ENCODE measurements at regions not wholly inside any gene's neighbourhood (a gene's known extent, or its start where the extent isn't known, plus 50 kb on each side); places are given as distances from the start of the nearest gene placed in this dataset.

DNA sequence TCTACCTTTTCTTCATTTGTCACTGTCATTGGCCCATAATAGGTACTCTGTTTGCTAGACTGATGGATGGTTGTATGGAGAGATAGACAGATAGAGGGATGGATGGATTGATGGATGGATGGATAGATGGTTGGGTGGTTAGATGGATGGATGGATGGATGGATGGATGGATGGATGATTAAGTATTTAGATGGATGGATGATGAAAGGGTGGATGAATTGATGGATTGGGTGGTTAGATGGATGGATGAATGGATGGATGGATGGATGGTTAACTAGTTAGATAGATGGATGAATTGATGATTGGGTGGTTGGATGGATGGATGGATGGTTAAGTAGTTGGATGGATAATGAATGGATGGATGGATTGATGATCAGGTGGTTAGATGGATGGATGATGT is 334.7 kb upstream of the AUTS2 start:
- Histone ChIP-seq H3K4me2 (ENCODE audit: low read depth, low read length, poor library complexity, severe bottlenecking) (no peak overlapping the region), H3K9ac (ENCODE audit: low read depth, low read length, poor library complexity, severe bottlenecking) (no peak overlapping the region), H3K9me3 (ENCODE audit: insufficient read depth, low read depth, low read length) (no peaks in the 10 kb centered on the region), H3K79me2 (ENCODE audit: insufficient read depth, low read length) (no peaks in the 10 kb centered on the region), H3K36me3 (ENCODE audit: insufficient read depth, low read length) (no peaks in the 10 kb centered on the region), H2AFZ (ENCODE audit: low read length) (no peak overlapping the region), H3F3A (ENCODE audit: low read depth) (no peaks in the 10 kb centered on the region), H3K9me2 (replicated peaks; ENCODE audit: low read depth, low read length) (no peaks in the 10 kb centered on the region), H3K4me3 (ENCODE audit: low read length, poor library complexity, severe bottlenecking) (no peak overlapping the region), H3K4me1 (ENCODE audit: insufficient read depth, low read length, poor library complexity, severe bottlenecking) (no peaks in the 10 kb centered on the region), H3K27me3 (ENCODE audit: insufficient read depth, low read length, poor library complexity, severe bottlenecking) (no peaks in the 10 kb centered on the region), H4K20me1 (ENCODE audit: insufficient read depth, low read length, poor library complexity, severe bottlenecking) (no peaks in the 10 kb centered on the region)
- no peak for TF ChIP-seq EZH2phosphoT487 (IDR thresholded peaks at IDR 0.05; ENCODE audit: borderline replicate concordance)
- TF ChIP-seq, protein P1, sequence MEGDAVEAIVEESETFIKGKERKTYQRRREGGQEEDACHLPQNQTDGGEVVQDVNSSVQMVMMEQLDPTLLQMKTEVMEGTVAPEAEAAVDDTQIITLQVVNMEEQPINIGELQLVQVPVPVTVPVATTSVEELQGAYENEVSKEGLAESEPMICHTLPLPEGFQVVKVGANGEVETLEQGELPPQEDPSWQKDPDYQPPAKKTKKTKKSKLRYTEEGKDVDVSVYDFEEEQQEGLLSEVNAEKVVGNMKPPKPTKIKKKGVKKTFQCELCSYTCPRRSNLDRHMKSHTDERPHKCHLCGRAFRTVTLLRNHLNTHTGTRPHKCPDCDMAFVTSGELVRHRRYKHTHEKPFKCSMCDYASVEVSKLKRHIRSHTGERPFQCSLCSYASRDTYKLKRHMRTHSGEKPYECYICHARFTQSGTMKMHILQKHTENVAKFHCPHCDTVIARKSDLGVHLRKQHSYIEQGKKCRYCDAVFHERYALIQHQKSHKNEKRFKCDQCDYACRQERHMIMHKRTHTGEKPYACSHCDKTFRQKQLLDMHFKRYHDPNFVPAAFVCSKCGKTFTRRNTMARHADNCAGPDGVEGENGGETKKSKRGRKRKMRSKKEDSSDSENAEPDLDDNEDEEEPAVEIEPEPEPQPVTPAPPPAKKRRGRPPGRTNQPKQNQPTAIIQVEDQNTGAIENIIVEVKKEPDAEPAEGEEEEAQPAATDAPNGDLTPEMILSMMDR (conservative IDR thresholded peaks at IDR 0.05; ENCODE audit: low read length) = no peak

DNA sequence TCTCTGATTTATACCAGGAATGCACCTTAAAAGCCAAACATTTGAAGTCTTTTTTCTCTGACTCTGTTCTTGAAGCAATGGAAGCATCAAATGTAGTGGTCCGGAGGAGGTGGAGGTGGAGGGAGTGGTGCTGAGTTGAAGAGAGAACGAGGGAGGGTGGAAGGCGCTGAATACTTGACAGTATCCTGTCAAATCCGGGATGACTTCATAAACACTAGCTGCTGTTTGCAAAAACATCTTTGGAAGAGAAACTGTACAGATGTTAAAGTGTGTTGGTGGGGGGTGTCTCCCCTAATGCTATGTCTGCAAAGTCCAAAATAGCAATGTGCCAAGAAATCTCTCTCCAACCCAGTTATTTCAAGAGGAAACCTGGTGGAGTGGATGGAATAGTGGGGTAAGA is 328.5 kb upstream of the AUTS2 start:
- Histone ChIP-seq H3K79me2 (ENCODE audit: insufficient read depth, low read length) (no peaks in the 10 kb centered on the region), H3K9ac (ENCODE audit: low read depth, low read length, poor library complexity, severe bottlenecking) (no peak overlapping the region), H3K9me2 (replicated peaks; ENCODE audit: low read depth, low read length) (no peaks in the 10 kb centered on the region), H3K27me3 (ENCODE audit: insufficient read depth, low read length, poor library complexity, severe bottlenecking) (no peaks in the 10 kb centered on the region), H3K4me2 (ENCODE audit: low read depth, low read length, poor library complexity, severe bottlenecking) (no peak overlapping the region), H2AFZ (ENCODE audit: low read length) (no peak overlapping the region), H3K9me3 (ENCODE audit: insufficient read depth, low read depth, low read length) (no peaks in the 10 kb centered on the region), H3K4me1 (ENCODE audit: insufficient read depth, low read length, poor library complexity, severe bottlenecking) (no peaks in the 10 kb centered on the region), H3K4me3 (ENCODE audit: low read length, poor library complexity, severe bottlenecking) (no peak overlapping the region), H4K20me1 (ENCODE audit: insufficient read depth, low read length, poor library complexity, severe bottlenecking) (no peaks in the 10 kb centered on the region), H3F3A (ENCODE audit: low read depth) (no peaks in the 10 kb centered on the region), H3K36me3 (ENCODE audit: insufficient read depth, low read length) (no peaks in the 10 kb centered on the region)
- no peak for TF ChIP-seq EZH2phosphoT487 (IDR thresholded peaks at IDR 0.05; ENCODE audit: borderline replicate concordance)
- TF ChIP-seq, protein P1 (conservative IDR thresholded peaks at IDR 0.05; ENCODE audit: low read length) = no peak

DNA sequence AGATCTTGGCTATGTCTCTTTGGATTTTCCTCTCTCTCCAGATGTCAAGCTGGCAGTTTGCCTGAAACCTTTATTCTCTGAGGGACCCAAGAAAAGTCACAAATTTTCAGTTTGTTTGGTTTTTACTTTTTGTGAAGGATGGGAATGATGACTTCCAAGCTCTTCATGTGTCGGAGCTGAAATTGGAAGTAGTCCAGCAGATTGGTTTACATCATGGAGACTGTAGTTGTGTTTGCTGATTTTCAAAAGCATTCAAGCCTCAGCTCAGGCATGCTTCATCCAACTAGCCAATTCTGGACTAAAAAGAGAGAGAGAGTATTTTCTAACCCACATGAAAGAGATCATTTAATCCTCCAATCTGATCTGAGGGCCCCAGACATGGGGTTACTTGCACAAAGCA is 326.2 kb upstream of the AUTS2 start:
- Histone ChIP-seq H2AFZ (ENCODE audit: low read length) (no peak overlapping the region), H3K27me3 (ENCODE audit: insufficient read depth, low read length, poor library complexity, severe bottlenecking) (no peaks in the 10 kb centered on the region), H3K4me2 (ENCODE audit: low read depth, low read length, poor library complexity, severe bottlenecking) (no peak overlapping the region), H3K4me1 (ENCODE audit: insufficient read depth, low read length, poor library complexity, severe bottlenecking) (no peaks in the 10 kb centered on the region), H3F3A (ENCODE audit: low read depth) (no peaks in the 10 kb centered on the region), H4K20me1 (ENCODE audit: insufficient read depth, low read length, poor library complexity, severe bottlenecking) (no peaks in the 10 kb centered on the region), H3K9me2 (replicated peaks; ENCODE audit: low read depth, low read length) (no peaks in the 10 kb centered on the region), H3K4me3 (ENCODE audit: low read length, poor library complexity, severe bottlenecking) (no peak overlapping the region), H3K9ac (ENCODE audit: low read depth, low read length, poor library complexity, severe bottlenecking) (no peak overlapping the region), H3K9me3 (ENCODE audit: insufficient read depth, low read depth, low read length) (no peaks in the 10 kb centered on the region; the same call in 1 of the 2 replicates), H3K36me3 (ENCODE audit: insufficient read depth, low read length) (no peaks in the 10 kb centered on the region), H3K79me2 (ENCODE audit: insufficient read depth, low read length) (no peaks in the 10 kb centered on the region)
- TF ChIP-seq EZH2phosphoT487 (IDR thresholded peaks at IDR 0.05; ENCODE audit: borderline replicate concordance) = no peak
- TF ChIP-seq, protein P1 (conservative IDR thresholded peaks at IDR 0.05; ENCODE audit: low read length) = no peak
